WTC11 (cell line): ENCODE measurements at regions not wholly inside any gene's neighbourhood (a gene's known extent, or its start where the extent isn't known, plus 50 kb on each side); places are given as distances from the start of the nearest gene placed in this dataset.

Experiments
- ATAC-seq: fragments of 200-7000 bp; cut with Tn5 transposase; 2 replicates; pipeline ENCODE4 v1.10.0; 2021; ENCODE audit warnings: mild to moderate bottlenecking, moderate library complexity
- CTCF ChIA-PET: fragments of 300-600 bp; sonication (Branson Sonifier 250); formaldehyde crosslinking; loops from one replicate; lab custom pipeline; 2021; ENCODE audit warnings: antibody characterized with exemption; lab: Charles Lee
- POLR2A ChIA-PET: fragments of 350-600 bp; sonication (Branson Sonifier 250); formaldehyde crosslinking; loops from one replicate; lab custom pipeline; 2021; ENCODE audit warnings: antibody characterized with exemption; lab: Charles Lee
- DNase-seq: peaks from one replicate; pipeline ENCODE4 v3.0.0; 2021; ENCODE audit warnings: low spot score
- H3K27ac Mint-ChIP-seq: 2 replicates; pipeline ENCODE4 v1.8.0; 2021; ENCODE audit warnings: mixed read lengths
- H3K27me3 Mint-ChIP-seq: 2 replicates; pipeline ENCODE4 v1.8.0; 2021; ENCODE audit warnings: low read depth, mild to moderate bottlenecking, moderate library complexity, mixed read lengths
- H3K36me3 Mint-ChIP-seq: 2 replicates; pipeline ENCODE4 v1.8.0; 2021; ENCODE audit warnings: mixed read lengths
- H3K4me1 Mint-ChIP-seq: 2 replicates; pipeline ENCODE4 v1.8.0; 2022; ENCODE audit warnings: mixed read lengths
- H3K4me3 Mint-ChIP-seq: 2 replicates; pipeline ENCODE4 v1.8.0; 2021; ENCODE audit warnings: mild to moderate bottlenecking, moderate library complexity, mixed read lengths
- H3K9me3 Mint-ChIP-seq: 2 replicates; pipeline ENCODE4 v1.8.0; 2021; ENCODE audit warnings: mixed read lengths
- CREB1 ChIP-seq: sonication (generic); formaldehyde crosslinking; IDR thresholded peaks from 2 replicates; pipeline ENCODE4 v1.8.0; 2023; ENCODE audit warnings: mild to moderate bottlenecking, missing genetic modification reagents
- GTF2I ChIP-seq: fragments of 250-450 bp; sonication (Bioruptor Pico); conservative IDR thresholded peaks from 2 replicates; pipeline ENCODE4 v1.4.0; 2021; ENCODE audit warnings: mild to moderate bottlenecking
- NFE2L1 ChIP-seq: sonication (generic); formaldehyde crosslinking; IDR thresholded peaks from 2 replicates; pipeline ENCODE4 v1.8.1; 2023; ENCODE audit warnings: missing genetic modification reagents
- NFYB ChIP-seq: sonication (generic); formaldehyde crosslinking; conservative IDR thresholded peaks from 2 replicates; pipeline ENCODE4 v1.8.0; 2022; ENCODE audit warnings: low read depth, missing genetic modification reagents
- NR1H2 ChIP-seq: sonication (generic); formaldehyde crosslinking; IDR thresholded peaks from 2 replicates; pipeline ENCODE4 v1.9.0; 2021; ENCODE audit warnings: mild to moderate bottlenecking, moderate library complexity, missing genetic modification reagents
- RELA ChIP-seq: sonication (generic); formaldehyde crosslinking; IDR thresholded peaks from 2 replicates; pipeline ENCODE4 v1.8.1; 2022; ENCODE audit warnings: missing genetic modification reagents, mild to moderate bottlenecking, borderline replicate concordance
- SMAD3 ChIP-seq: sonication (generic); formaldehyde crosslinking; IDR thresholded peaks from 2 replicates; pipeline ENCODE4 v1.8.0; 2022; ENCODE audit warnings: missing genetic modification reagents, mild to moderate bottlenecking, borderline replicate concordance
- SOX15 ChIP-seq: fragments of 250-450 bp; sonication (Bioruptor Pico); IDR thresholded peaks from 2 replicates; pipeline ENCODE4 v1.9.0; 2021; ENCODE audit warnings: mild to moderate bottlenecking
- SP1 ChIP-seq: sonication (generic); formaldehyde crosslinking; conservative IDR thresholded peaks from 2 replicates; pipeline ENCODE4 v1.8.1; 2022; ENCODE audit warnings: missing genetic modification reagents
- TEAD4 ChIP-seq: sonication (generic); formaldehyde crosslinking; IDR thresholded peaks from 2 replicates; pipeline ENCODE4 v1.8.0; 2022; ENCODE audit warnings: mild to moderate bottlenecking, missing genetic modification reagents
- ZNF138 ChIP-seq: sonication (generic); formaldehyde crosslinking; conservative IDR thresholded peaks from 2 replicates; pipeline ENCODE4 v1.8.1; 2022; ENCODE audit warnings: mild to moderate bottlenecking, moderate library complexity, missing genetic modification reagents
- ZNF232 ChIP-seq: sonication (generic); formaldehyde crosslinking; IDR thresholded peaks from 2 replicates; pipeline ENCODE4 v1.8.0; 2022; ENCODE audit warnings: mild to moderate bottlenecking, missing genetic modification reagents
- ZNF263 ChIP-seq: sonication (generic); formaldehyde crosslinking; IDR thresholded peaks from 2 replicates; pipeline ENCODE4 v1.8.1; 2022; ENCODE audit warnings: low read depth, mild to moderate bottlenecking, moderate library complexity, missing genetic modification reagents
- ZNF671 ChIP-seq: fragments of 250-450 bp; sonication (Bioruptor Pico); IDR thresholded peaks from 2 replicates; pipeline ENCODE4 v1.8.0; 2021; ENCODE audit warnings: mild to moderate bottlenecking
- TF ChIP-seq, protein P1 (sequence below): sonication (generic); formaldehyde crosslinking; conservative IDR thresholded peaks from 2 replicates; pipeline ENCODE4 v1.8.1; 2023; ENCODE audit warnings: mild to moderate bottlenecking, low read depth, missing genetic modification reagents, moderate library complexity
- TF ChIP-seq, protein P2 (sequence below): sonication (generic); formaldehyde crosslinking; IDR thresholded peaks from 2 replicates; pipeline ENCODE4 v1.8.0; 2022; ENCODE audit warnings: missing genetic modification reagents
- TF ChIP-seq, protein P3 (sequence below): sonication (generic); formaldehyde crosslinking; IDR thresholded peaks from 2 replicates; pipeline ENCODE4 v1.8.0; 2023; ENCODE audit warnings: missing genetic modification reagents
- TF ChIP-seq, protein P4 (sequence below): fragments of 250-450 bp; sonication (Bioruptor Pico); IDR thresholded peaks from 2 replicates; pipeline ENCODE4 v1.9.0; 2021; ENCODE audit warnings: mild to moderate bottlenecking
- TF ChIP-seq, protein P5 (sequence below): sonication (generic); formaldehyde crosslinking; IDR thresholded peaks from 2 replicates; pipeline ENCODE4 v1.8.1; 2023; ENCODE audit warnings: mild to moderate bottlenecking, missing genetic modification reagents
- TF ChIP-seq, protein P6 (sequence below): sonication (generic); formaldehyde crosslinking; IDR thresholded peaks from 2 replicates; pipeline ENCODE4 v1.8.1; 2022; ENCODE audit warnings: missing genetic modification reagents, borderline replicate concordance

DNA sequence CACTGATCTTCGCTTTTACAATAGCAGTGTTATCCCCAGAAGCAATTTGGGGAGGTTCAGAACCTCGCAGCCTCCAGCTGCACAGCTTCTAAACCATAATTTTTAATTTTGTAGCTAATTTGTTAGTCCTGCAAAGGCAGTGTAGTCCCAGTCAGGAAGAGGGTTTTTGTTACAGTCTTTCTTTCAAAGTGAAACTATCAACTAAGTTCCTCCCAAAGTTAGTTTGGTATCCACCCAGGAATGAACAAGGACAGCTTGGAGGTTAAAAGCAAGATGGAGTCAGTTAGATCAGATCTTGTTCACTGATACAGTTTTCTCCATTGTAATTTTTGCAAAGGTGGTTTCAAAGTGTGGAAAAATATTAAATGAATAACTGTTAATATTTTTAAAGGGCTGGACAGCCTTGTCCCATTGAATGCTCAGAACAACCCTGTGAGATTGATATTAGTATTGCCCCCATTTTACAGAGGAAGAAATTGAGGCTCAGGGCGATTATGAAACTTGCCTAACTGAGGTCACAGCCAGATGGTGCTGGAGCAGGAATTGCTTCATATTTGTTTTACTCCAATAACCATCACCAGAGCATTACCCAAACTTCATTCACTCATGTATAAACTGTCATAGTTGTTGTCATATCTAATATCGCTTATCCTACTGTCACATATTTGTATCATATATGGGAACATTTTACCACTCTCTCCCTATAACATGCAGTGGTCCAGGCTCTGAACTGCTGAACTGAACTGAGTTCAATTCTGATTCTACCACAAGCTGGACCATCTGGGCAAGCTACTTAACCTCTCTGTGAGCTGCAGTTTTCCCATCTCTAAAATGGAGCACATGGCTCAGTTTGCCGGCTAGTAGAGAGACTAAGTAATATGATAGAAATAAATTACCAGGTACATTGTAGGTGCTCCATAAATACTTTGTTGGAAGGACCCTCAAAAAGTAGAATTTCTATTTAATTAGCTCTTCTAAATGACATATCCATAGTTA, 213.8 kb downstream of the BCAS1 start (continued):
- TF ChIP-seq, protein P1, sequence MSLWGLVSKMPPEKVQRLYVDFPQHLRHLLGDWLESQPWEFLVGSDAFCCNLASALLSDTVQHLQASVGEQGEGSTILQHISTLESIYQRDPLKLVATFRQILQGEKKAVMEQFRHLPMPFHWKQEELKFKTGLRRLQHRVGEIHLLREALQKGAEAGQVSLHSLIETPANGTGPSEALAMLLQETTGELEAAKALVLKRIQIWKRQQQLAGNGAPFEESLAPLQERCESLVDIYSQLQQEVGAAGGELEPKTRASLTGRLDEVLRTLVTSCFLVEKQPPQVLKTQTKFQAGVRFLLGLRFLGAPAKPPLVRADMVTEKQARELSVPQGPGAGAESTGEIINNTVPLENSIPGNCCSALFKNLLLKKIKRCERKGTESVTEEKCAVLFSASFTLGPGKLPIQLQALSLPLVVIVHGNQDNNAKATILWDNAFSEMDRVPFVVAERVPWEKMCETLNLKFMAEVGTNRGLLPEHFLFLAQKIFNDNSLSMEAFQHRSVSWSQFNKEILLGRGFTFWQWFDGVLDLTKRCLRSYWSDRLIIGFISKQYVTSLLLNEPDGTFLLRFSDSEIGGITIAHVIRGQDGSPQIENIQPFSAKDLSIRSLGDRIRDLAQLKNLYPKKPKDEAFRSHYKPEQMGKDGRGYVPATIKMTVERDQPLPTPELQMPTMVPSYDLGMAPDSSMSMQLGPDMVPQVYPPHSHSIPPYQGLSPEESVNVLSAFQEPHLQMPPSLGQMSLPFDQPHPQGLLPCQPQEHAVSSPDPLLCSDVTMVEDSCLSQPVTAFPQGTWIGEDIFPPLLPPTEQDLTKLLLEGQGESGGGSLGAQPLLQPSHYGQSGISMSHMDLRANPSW (CRISPR knock-in tag): no peak
- TF ChIP-seq NFYB (CRISPR knock-in tag): no peak
- TF ChIP-seq, protein P2, sequence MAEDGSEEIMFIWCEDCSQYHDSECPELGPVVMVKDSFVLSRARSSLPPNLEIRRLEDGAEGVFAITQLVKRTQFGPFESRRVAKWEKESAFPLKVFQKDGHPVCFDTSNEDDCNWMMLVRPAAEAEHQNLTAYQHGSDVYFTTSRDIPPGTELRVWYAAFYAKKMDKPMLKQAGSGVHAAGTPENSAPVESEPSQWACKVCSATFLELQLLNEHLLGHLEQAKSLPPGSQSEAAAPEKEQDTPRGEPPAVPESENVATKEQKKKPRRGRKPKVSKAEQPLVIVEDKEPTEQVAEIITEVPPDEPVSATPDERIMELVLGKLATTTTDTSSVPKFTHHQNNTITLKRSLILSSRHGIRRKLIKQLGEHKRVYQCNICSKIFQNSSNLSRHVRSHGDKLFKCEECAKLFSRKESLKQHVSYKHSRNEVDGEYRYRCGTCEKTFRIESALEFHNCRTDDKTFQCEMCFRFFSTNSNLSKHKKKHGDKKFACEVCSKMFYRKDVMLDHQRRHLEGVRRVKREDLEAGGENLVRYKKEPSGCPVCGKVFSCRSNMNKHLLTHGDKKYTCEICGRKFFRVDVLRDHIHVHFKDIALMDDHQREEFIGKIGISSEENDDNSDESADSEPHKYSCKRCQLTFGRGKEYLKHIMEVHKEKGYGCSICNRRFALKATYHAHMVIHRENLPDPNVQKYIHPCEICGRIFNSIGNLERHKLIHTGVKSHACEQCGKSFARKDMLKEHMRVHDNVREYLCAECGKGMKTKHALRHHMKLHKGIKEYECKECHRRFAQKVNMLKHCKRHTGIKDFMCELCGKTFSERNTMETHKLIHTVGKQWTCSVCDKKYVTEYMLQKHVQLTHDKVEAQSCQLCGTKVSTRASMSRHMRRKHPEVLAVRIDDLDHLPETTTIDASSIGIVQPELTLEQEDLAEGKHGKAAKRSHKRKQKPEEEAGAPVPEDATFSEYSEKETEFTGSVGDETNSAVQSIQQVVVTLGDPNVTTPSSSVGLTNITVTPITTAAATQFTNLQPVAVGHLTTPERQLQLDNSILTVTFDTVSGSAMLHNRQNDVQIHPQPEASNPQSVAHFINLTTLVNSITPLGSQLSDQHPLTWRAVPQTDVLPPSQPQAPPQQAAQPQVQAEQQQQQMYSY: no peak
- no peak for TF ChIP-seq SMAD3 (CRISPR knock-in tag)
- no peak for TF ChIP-seq NFE2L1 (CRISPR knock-in tag)
- TF ChIP-seq, protein P3, sequence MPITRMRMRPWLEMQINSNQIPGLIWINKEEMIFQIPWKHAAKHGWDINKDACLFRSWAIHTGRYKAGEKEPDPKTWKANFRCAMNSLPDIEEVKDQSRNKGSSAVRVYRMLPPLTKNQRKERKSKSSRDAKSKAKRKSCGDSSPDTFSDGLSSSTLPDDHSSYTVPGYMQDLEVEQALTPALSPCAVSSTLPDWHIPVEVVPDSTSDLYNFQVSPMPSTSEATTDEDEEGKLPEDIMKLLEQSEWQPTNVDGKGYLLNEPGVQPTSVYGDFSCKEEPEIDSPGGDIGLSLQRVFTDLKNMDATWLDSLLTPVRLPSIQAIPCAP (CRISPR knock-in tag): no peak
- TF ChIP-seq, protein P4, sequence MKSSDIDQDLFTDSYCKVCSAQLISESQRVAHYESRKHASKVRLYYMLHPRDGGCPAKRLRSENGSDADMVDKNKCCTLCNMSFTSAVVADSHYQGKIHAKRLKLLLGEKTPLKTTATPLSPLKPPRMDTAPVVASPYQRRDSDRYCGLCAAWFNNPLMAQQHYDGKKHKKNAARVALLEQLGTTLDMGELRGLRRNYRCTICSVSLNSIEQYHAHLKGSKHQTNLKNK (CRISPR knock-in tag): no peak
- TF ChIP-seq ZNF263 (CRISPR knock-in tag): no peak
- TF ChIP-seq TEAD4 (CRISPR knock-in tag): no peak
- no peak for TF ChIP-seq NR1H2 (CRISPR knock-in tag)
- no peak for TF ChIP-seq ZNF138 (CRISPR knock-in tag)
- TF ChIP-seq, protein P5, sequence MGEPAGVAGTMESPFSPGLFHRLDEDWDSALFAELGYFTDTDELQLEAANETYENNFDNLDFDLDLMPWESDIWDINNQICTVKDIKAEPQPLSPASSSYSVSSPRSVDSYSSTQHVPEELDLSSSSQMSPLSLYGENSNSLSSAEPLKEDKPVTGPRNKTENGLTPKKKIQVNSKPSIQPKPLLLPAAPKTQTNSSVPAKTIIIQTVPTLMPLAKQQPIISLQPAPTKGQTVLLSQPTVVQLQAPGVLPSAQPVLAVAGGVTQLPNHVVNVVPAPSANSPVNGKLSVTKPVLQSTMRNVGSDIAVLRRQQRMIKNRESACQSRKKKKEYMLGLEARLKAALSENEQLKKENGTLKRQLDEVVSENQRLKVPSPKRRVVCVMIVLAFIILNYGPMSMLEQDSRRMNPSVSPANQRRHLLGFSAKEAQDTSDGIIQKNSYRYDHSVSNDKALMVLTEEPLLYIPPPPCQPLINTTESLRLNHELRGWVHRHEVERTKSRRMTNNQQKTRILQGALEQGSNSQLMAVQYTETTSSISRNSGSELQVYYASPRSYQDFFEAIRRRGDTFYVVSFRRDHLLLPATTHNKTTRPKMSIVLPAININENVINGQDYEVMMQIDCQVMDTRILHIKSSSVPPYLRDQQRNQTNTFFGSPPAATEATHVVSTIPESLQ: no peak
- TF ChIP-seq ZNF232 (CRISPR knock-in tag): no peak
- no peak for TF ChIP-seq SOX15

DNA sequence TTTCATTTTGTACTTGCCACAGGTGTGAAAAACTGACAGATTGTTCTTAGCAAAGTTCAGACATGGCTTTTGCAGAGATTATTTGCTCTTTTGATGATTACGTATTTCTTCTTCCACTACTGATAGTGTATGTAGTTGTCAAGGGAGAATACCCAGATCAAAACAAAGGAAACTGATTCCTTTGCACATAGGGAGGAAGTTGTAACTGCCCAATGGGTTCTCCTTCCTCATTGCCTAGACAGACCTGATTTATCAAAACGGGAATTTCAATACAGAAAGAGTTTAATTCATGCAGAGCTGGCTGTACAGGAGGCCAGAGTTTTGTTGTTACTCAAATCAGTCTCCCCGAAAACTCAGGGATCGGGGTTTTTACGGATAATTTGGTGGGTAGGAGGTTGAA, 214.7 kb downstream of the BCAS1 start:
- POLR2A ChIA-PET: no interaction called here
- TF ChIP-seq, protein P1 (CRISPR knock-in tag): no peak
- TF ChIP-seq ZNF263 (CRISPR knock-in tag) (no peak), ZNF671 (CRISPR knock-in tag) (no peak), SP1 (CRISPR knock-in tag) (no peak), GTF2I (CRISPR knock-in tag) (no peak), RELA (CRISPR knock-in tag) (no peak), NFYB (CRISPR knock-in tag) (no peak), CREB1 (CRISPR knock-in tag) (no peak), ZNF232 (CRISPR knock-in tag) (no peak)
- TF ChIP-seq, protein P6, sequence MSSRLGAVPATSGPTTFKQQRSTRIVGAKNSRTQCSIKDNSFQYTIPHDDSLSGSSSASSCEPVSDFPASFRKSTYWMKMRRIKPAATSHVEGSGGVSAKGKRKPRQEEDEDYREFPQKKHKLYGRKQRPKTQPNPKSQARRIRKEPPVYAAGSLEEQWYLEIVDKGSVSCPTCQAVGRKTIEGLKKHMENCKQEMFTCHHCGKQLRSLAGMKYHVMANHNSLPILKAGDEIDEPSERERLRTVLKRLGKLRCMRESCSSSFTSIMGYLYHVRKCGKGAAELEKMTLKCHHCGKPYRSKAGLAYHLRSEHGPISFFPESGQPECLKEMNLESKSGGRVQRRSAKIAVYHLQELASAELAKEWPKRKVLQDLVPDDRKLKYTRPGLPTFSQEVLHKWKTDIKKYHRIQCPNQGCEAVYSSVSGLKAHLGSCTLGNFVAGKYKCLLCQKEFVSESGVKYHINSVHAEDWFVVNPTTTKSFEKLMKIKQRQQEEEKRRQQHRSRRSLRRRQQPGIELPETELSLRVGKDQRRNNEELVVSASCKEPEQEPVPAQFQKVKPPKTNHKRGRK (CRISPR knock-in tag): no peak

More for the DNA sequence above, 214.7 kb downstream of the BCAS1 start:
- Mint-ChIP-seq H3K27me3 (peaks cover 5% of the 10 kb centered on the region; the same call in 1 of the 2 replicates), H3K36me3 (peaks cover 8% of the 10 kb centered on the region), H3K4me1 (peaks cover 42% of the 10 kb centered on the region), H3K27ac (0 out of 2 replicates have a peak overlapping the region, but pooled peaks have one; percentile 13), H3K4me3 (no peak overlapping the region), H3K9me3 (peaks cover 6% of the 10 kb centered on the region)
- no peak for ATAC-seq
- DNase-seq: no peak
- CTCF ChIA-PET: no interaction called here
